ENCODE measurements at regions not wholly inside any gene's neighbourhood (a gene's known extent, or its start where the extent isn't known, plus 50 kb on each side); places are given as distances from the start of the nearest gene placed in this dataset.
A peak's percentile ranks its signal among the peaks of the same experiment; 100 is the strongest.
"Not testable (repeated sequence)": the region's sequence is repeated elsewhere in the genome, so short reads cannot be mapped to it uniquely, and the experiment has no call there.

GRCh38 chr10:109650228-109650627 is 273.1 kb downstream of the XPNPEP1 start:
- Histone ChIP-seq H3K9me3 (no peaks in the 10 kb centered on the region), H3K27me3 (replicated peaks; ENCODE audit: control insufficient read depth, insufficient read depth, low read length) (no peaks in the 10 kb centered on the region), H3K36me3 (ENCODE audit: control insufficient read depth, insufficient read depth, low read length) (no peaks in the 10 kb centered on the region), H3K4me3 (ENCODE audit: low read depth, low read length) (no peak overlapping the region), H3K4me1 (no peaks in the 10 kb centered on the region)
- CTCF ChIA-PET, result no interaction called here
- intact Hi-C loops (cut with micrococcal nuclease; ENCODE audit: unreplicated experiment), result no loop called here
- Mint-ChIP-seq H3K27ac (ENCODE audit: unreplicated experiment) (no peak overlapping the region), H3K9me3 (ENCODE audit: unreplicated experiment) (peaks cover 9% of the 10 kb centered on the region), H3K36me3 (ENCODE audit: insufficient read depth, unreplicated experiment) (no peaks in the 10 kb centered on the region), H3K27me3 (ENCODE audit: insufficient read depth, unreplicated experiment) (peaks cover 18% of the 10 kb centered on the region), H3K4me1 (ENCODE audit: low read depth, unreplicated experiment) (no peaks in the 10 kb centered on the region), H3K4me3 (ENCODE audit: unreplicated experiment) (no peak overlapping the region)
- TF ChIP-seq CTCF (IDR thresholded peaks at IDR 0.05; ENCODE audit: insufficient read depth in 1 of 2, low read depth in 1 of 2, low read length in 1 of 2, severe bottlenecking in 1 of 2, unreplicated experiment in 1 of 2), result no peak
- POLR2A ChIA-PET, result no interaction called here
- peak in 1 of 2 experiments; percentile 2 for DNase-seq
- no TSS peak for BruUV-seq (replicated peaks)

GRCh38 chr10:109647627-109648026 is 275.7 kb downstream of the XPNPEP1 start:
- POLR2A ChIA-PET, result no interaction called here
- H3K36me3 Mint-ChIP-seq (ENCODE audit: insufficient read depth, unreplicated experiment), result no peaks in the 10 kb centered on the region
- H3K27ac Mint-ChIP-seq (ENCODE audit: unreplicated experiment), result no peak overlapping the region

GRCh38 chr10:109633846-109634245 is 289.5 kb downstream of the XPNPEP1 start:
- no peak for TF ChIP-seq CTCF (IDR thresholded peaks at IDR 0.05; ENCODE audit: insufficient read depth in 1 of 2, low read depth in 1 of 2, low read length in 1 of 2, severe bottlenecking in 1 of 2, unreplicated experiment in 1 of 2)
- no peaks in the 10 kb centered on the region for H3K9me3 Mint-ChIP-seq (ENCODE audit: unreplicated experiment)
- no peaks in the 10 kb centered on the region for H3K4me1 Mint-ChIP-seq (ENCODE audit: low read depth, unreplicated experiment)
- peaks cover 15% of the 10 kb centered on the region for H3K9me3 ChIP-seq
- H3K27me3 Mint-ChIP-seq (ENCODE audit: insufficient read depth, unreplicated experiment), result no peaks in the 10 kb centered on the region
- H3K4me1 ChIP-seq, result no peaks in the 10 kb centered on the region
- H3K4me3 Mint-ChIP-seq (ENCODE audit: unreplicated experiment), result no peak overlapping the region
- no peaks in the 10 kb centered on the region for H3K36me3 ChIP-seq (ENCODE audit: control insufficient read depth, insufficient read depth, low read length)
- no peak overlapping the region for H3K4me3 ChIP-seq (ENCODE audit: low read depth, low read length)
- intact Hi-C loops (cut with micrococcal nuclease; ENCODE audit: unreplicated experiment), result no loop called here
- DNase-seq, result no peak
- H3K36me3 Mint-ChIP-seq (ENCODE audit: insufficient read depth, unreplicated experiment), result no peaks in the 10 kb centered on the region
- no TSS peak for BruUV-seq (replicated peaks)
- ChIA-PET CTCF (no interaction called here), POLR2A (no interaction called here)
- no peak overlapping the region for H3K27ac Mint-ChIP-seq (ENCODE audit: unreplicated experiment)
- no peaks in the 10 kb centered on the region for H3K27me3 ChIP-seq (replicated peaks; ENCODE audit: control insufficient read depth, insufficient read depth, low read length)

More at GRCh38 chr10:109647627-109648026, 275.7 kb downstream of the XPNPEP1 start:
- Histone ChIP-seq H3K4me3 (ENCODE audit: low read depth, low read length) (no peak overlapping the region), H3K27me3 (replicated peaks; ENCODE audit: control insufficient read depth, insufficient read depth, low read length) (no peaks in the 10 kb centered on the region), H3K9me3 (no peaks in the 10 kb centered on the region), H3K36me3 (ENCODE audit: control insufficient read depth, insufficient read depth, low read length) (no peaks in the 10 kb centered on the region), H3K4me1 (no peaks in the 10 kb centered on the region)
- Mint-ChIP-seq H3K9me3 (ENCODE audit: unreplicated experiment) (no peaks in the 10 kb centered on the region), H3K4me3 (ENCODE audit: unreplicated experiment) (no peak overlapping the region), H3K27me3 (ENCODE audit: insufficient read depth, unreplicated experiment) (peaks cover 9% of the 10 kb centered on the region), H3K4me1 (ENCODE audit: low read depth, unreplicated experiment) (no peaks in the 10 kb centered on the region)
- intact Hi-C loops (cut with micrococcal nuclease; ENCODE audit: unreplicated experiment), result loop anchor here (5.0 kb wide), 1 partner anchor 205 kb away; no protein-coding TSS in a partner anchor
- no peak for DNase-seq
- no TSS peak for BruUV-seq (replicated peaks)
- CTCF ChIA-PET, result no interaction called here
- TF ChIP-seq CTCF (IDR thresholded peaks at IDR 0.05; ENCODE audit: insufficient read depth in 1 of 2, low read depth in 1 of 2, low read length in 1 of 2, severe bottlenecking in 1 of 2, unreplicated experiment in 1 of 2), result no peak

- not testable (repeated sequence) for H3K4me3 ChIP-seq (ENCODE audit: low read depth, low read length); BruUV-seq (replicated peaks); H3K4me3 Mint-ChIP-seq (ENCODE audit: unreplicated experiment)
Measured at GRCh38 chr10:109633017-109633416, 290.3 kb downstream of the XPNPEP1 start.

More at GRCh38 chr10:109633017-109633416, 290.3 kb downstream of the XPNPEP1 start:
- intact Hi-C loops (cut with micrococcal nuclease; ENCODE audit: unreplicated experiment); H3K4me1 Mint-ChIP-seq (ENCODE audit: low read depth, unreplicated experiment); H3K4me1 ChIP-seq; H3K36me3 ChIP-seq (ENCODE audit: control insufficient read depth, insufficient read depth, low read length); DNase-seq; CTCF ChIA-PET; POLR2A ChIA-PET; H3K27me3 ChIP-seq (replicated peaks; ENCODE audit: control insufficient read depth, insufficient read depth, low read length); H3K27me3 Mint-ChIP-seq (ENCODE audit: insufficient read depth, unreplicated experiment); H3K27ac Mint-ChIP-seq (ENCODE audit: unreplicated experiment); H3K36me3 Mint-ChIP-seq (ENCODE audit: insufficient read depth, unreplicated experiment); H3K9me3 Mint-ChIP-seq (ENCODE audit: unreplicated experiment): not testable (repeated sequence)
- peaks cover 20% of the 10 kb centered on the region for H3K9me3 ChIP-seq
